NCI-H2171 (cell line): ENCODE measurements at regions not wholly inside any gene's neighbourhood (a gene's known extent, or its start where the extent isn't known, plus 50 kb on each side); places are given as distances from the start of the nearest gene placed in this dataset.

Source experiments
- DNase-seq: peaks from one replicate; lab custom pipeline; 2025; lab: John Stamatoyannopoulos, UW

DNA sequence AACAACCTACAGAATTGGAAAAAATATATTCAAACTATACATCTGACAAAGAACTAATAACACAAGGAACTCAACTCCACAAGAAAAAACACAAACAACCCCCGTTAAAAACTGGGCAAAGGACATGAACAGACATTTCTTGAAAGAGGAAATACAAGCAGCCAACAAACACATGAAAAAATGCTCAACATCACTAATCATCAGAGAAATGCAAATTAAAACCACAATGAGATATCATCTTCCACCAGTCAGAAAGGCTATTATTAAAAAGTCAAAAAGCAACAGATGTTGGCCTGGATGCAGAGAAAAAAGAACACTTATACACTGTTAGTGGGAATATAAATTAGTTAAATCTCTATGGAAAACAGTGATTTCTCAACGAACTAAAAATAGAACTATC, 82.6 kb upstream of the CCDC91 start:
- no peak for DNase-seq

DNA sequence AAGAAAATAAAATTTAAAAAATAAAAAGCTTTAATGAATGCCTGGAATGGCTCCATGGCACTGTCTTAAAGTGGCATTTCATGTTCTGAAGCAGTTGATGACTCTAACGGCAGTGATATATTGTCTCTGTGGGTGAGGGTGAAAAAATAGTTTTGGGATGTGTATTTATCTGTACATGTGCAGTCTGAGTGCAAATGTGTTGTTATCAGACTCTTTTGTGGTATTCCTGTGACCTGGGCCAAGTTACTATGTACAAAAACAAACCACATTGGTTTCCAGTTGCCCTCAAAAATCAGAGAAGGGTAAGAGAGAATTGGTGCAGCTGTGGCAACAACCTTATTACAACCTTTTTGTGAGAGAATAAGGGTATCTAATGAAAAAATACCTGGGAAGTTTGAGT, 81.7 kb upstream of the CCDC91 start:
- DNase-seq, result no peak

- no peak for DNase-seq
Measured at GRCh38 chr12:28110329-28110728, 79.9 kb upstream of the CCDC91 start.

- DNase-seq, result no peak
Measured at GRCh38 chr12:28114488-28114887, 75.8 kb upstream of the CCDC91 start.

- DNase-seq, result no peak
Measured at GRCh38 chr12:28121433-28121832, 68.8 kb upstream of the CCDC91 start.

DNA sequence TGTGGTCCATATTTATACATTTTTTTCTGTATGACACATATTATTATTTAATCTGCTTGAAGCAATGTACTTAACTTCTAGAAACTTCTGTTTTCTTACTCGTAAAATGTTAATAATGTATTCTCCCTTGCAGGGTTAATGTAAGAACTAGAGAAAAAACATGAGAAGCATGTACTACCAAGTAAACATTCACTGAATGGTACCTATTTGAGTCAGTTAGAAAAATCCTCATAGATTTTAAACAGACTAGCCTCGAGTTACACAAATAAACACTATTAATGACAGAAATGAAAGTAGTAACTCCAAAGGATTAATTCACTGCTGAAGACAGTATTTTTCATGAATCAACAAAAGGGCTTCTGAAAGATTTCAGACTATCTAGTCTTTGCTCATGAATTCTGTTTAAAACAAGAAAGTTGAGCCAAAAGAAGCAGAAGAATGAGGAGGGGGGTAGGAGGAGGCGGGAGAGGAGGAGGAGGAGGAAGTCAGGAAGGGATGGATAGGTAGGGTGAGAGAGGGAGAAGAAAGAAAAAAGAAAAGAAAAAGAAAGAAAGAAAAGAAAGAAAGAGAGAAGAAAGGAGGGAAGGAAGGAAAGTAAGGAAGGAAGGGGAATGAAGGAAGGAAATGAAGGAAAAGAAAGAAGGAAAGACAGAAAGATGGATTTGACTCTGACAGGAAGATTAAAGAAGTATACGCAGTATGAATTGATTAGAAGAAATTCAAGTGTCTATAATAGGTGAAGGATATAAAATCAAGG, 68.2 kb upstream of the CCDC91 start:
- DNase-seq, result no peak

GRCh38 chr12:28122756-28123155, 67.5 kb upstream of the CCDC91 start:
- DNase-seq, result no peak

- no peak for DNase-seq
Measured at GRCh38 chr12:28127455-28127854, 62.8 kb upstream of the CCDC91 start.

- DNase-seq, result no peak
Measured at GRCh38 chr12:28129031-28129430, 61.2 kb upstream of the CCDC91 start.

GRCh38 chr12:28130234-28130624, 60.0 kb upstream of the CCDC91 start:
- DNase-seq, result no peak

DNA sequence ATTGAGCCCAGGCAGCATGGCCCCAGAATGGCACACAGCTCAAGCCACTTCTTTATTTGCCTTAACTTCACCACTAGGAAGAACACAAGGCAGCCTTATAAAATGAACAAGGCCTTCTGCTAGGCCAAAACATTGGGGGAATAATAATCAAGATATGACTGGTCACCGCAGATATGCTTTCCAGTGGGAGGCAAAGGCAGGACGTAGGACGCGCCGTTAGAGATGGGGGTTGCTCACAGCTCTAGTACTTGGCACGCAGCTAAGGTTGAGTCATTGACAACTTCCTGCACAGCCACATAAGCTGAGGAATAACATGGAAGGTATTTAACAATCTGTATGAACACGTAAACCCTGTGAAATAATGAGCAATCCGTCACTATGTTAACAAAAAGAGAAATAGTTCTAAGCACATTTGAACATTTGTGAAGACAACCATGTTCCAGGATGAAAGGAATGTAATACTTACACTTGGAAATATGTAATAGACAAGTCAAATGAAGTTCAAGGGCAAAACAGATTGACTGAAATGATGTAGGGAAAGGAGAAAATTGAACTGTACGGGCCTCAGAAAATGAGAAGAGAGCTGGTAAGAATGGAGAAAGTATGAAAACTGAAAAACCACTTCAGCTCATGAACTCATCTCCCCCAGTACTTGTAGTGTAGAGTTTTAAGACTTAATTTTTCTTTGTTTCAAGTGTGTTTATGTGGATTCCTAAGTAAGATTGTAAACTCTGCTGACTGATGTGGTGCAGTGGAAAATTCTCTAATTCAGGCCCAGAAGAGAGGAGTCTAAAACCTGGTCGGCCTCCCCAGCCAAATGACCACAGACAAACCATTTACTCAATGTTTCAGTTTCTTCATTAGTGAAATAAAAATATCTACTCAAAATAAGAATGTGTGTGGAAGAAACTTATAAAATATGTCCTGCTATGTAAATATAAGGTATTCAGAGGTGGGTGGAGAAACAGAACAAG, 59.3 kb upstream of the CCDC91 start:
- DNase-seq, result no peak

GRCh38 chr12:28132398-28132797, 57.9 kb upstream of the CCDC91 start:
- DNase-seq, result no peak

DNA sequence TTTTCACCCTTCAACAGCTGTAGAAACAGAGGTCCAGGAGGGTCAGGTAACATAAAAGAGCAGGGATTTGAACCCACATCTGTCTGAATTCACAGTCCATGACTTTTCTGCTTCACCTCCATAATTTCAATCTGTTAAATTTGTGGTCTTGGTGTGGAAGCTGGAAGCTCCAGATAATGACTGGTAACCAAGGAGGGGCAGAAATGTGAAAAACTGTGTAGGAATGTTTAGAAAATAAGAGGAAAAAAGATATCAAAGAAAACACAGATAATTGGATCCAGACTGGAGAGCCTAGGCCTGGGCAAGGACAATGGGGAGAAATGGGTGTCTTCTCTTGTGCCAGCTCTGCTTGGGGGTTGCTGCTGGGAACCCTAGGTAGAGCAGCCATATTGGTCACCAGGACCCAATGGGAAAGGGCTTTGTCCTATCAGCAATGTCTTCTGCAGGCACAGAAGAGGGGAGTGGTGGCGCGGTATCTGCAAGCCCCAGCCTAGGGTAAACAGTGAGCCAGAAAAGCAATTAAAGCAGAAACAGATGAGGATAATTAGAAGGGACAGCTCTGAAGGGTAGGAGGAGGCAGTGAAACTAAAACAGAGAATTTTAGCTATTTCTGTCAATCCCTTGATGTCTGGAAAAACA, 54.3 kb upstream of the CCDC91 start:
- no peak for DNase-seq

DNA sequence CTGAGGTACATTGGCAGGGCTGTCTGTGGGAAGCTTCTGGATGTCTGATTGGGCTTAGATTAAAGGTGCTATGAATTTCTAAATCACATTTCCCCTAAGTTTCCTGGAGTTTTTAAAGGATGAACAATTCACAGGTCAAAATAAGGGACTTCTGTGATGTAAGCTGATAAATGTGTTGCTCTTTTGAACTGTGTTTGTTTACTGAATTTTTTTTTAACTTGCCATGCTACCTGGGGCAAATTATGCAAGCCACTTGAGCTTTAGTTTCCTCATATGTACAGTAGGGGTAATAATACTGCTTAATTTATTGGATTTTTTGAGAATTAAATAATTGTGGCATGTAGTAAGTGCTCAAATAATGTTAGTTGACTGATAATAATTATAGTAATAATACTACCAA, 52.8 kb upstream of the CCDC91 start:
- no peak for DNase-seq

DNA sequence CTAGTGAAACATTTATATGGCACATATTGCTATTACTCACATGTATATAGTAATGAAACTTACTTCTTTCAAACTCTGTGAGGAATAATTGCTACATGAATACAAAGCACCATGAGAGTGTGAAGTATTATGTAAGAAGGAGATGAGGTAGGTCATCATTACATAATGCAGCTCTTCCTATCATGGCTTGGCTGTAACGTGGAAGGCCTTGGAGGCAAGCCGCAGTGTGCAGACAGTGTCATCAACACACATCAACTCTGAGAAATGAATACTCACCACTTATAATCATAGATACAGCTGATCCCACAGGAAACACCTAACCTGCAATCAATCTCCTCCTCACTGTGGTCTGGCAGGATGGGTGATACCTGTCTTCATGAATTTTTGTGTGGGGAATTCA, 49.9 kb upstream of the CCDC91 start:
- DNase-seq, result no peak
